HEK293T (cell line): ENCODE measurements at regions not wholly inside any gene's neighbourhood (a gene's known extent, or its start where the extent isn't known, plus 50 kb on each side); places are given as distances from the start of the nearest gene placed in this dataset.

Experiments
- ELF4 ChIP-seq: fragments of 450-650 bp; IDR thresholded peaks from 2 replicates; pipeline ENCODE4 v1.6.1; 2017; ENCODE audit warnings: antibody characterized with exemption
- FOXK2 ChIP-seq: fragments of 450-650 bp; IDR thresholded peaks from 2 replicates; pipeline ENCODE4 v1.6.1; 2016; ENCODE audit warnings: mild to moderate bottlenecking

GRCh38 chr4:137768196-137768595, 235.9 kb upstream of the PCDH18 start:
- TF ChIP-seq FOXK2, result no peak
- no peak for TF ChIP-seq ELF4
